Thyroid gland (tissue), 4 donors: ENCODE measurements at regions not wholly inside any gene's neighbourhood (a gene's known extent, or its start where the extent isn't known, plus 50 kb on each side); places are given as distances from the start of the nearest gene placed in this dataset.

ENCODE experiments used
- DNase-seq, 2 donors: peaks; one replicate each; pipeline ENCODE4 v3.0.0-alpha.2; 2019
- H3K27ac ChIP-seq, 3 donors: fragments of 200-600 bp; sonication (generic); 1 replicate in 2 of 3; 2 replicates in 1 of 3; pipeline ENCODE4 v1.5.1; 2016 to 2019; ENCODE audit warnings: mild to moderate bottlenecking in 1 of 3, moderate library complexity in 1 of 3
- H3K27me3 ChIP-seq: fragments of 200-600 bp; sonication (generic); one replicate; pipeline ENCODE4 v1.5.1; 2019
- H3K36me3 ChIP-seq, 2 donors: fragments of 200-600 bp; sonication (generic); one replicate each; pipeline ENCODE4 v1.5.1; 2016 to 2019
- H3K4me1 ChIP-seq, 2 donors: fragments of 200-600 bp; sonication (generic); one replicate each; pipeline ENCODE4 v1.5.1; 2017 to 2019
- H3K4me3 ChIP-seq, 3 donors: fragments of 200-600 bp; sonication (generic); replicated peaks in 1 of 3; 1 replicate in 2 of 3; 2 replicates in 1 of 3; pipeline ENCODE4 v1.5.1; 2016; ENCODE audit warnings: mild to moderate bottlenecking in 1 of 3
- H3K9me3 ChIP-seq: fragments of 200-600 bp; sonication (generic); one replicate; pipeline ENCODE4 v1.5.1; 2017
- CTCF ChIP-seq, 6 experiments: fragments of 200-600 bp in 3 of 6; fragments of 450-650 bp in 3 of 6; sonication (generic) in 3 of 6; IDR thresholded peaks; one replicate each; pipeline ENCODE4 v1.5.1; 2016 to 2019; ENCODE audit warnings: antibody characterized with exemption in 6 of 6, mild to moderate bottlenecking in 2 of 6, inconsistent platforms in 1 of 6, moderate library complexity in 1 of 6
- POLR2A ChIP-seq, 2 donors: fragments of 450-650 bp; IDR thresholded peaks; one replicate each; pipeline ENCODE4 v1.6.1; 2017; ENCODE audit warnings: antibody characterized with exemption in 2 of 2, mild to moderate bottlenecking in 2 of 2, moderate library complexity in 1 of 2
- WGBS, 2 donors: methylation state at CpG; one replicate each; pipeline ENCODE4 v1.1.5; 2017; 5-methylcytosine and 5-hydroxymethylcytosine counted together
- intact Hi-C: fragments of 100-400 bp; cut with DNase I; formaldehyde crosslinking; loops from one replicate; pipeline ENCODE4 v1.15.1; 2023

DNA sequence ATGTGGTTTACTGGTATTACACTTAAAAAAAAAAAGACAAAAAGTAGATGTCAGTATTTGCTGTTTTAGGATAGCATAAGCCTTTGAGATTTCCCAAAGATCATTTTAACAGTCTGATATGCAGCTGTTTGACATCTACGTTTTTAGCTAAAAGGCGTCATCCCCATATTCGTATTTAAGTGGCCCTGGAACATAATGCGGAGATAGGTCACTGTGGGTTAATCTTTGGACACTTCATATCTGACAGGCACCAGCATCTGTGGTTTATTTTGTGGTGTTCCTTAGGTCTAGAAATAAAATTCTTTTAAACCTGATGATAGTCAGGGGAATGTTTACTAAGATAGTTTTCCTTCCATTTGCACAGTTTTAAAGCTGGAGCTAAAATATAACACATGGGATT is 313.7 kb downstream of the SOX4 start:
- intact Hi-C loops: no loop called here
- H3K9me3 ChIP-seq: no peaks in the 10 kb centered on the region
- 94 to 96% methylated on average over 4 of the region's 4 CpGs for WGBS, 2 donors
- TF ChIP-seq CTCF (IDR thresholded peaks at IDR 0.05): no peak
- TF ChIP-seq POLR2A (IDR thresholded peaks at IDR 0.05): no peak
- H3K27me3 ChIP-seq: no peaks in the 10 kb centered on the region
- no peak overlapping the region for H3K4me3 ChIP-seq
- peaks cover 0 to 3% of the 10 kb centered on the region in 2 donors for H3K4me1 ChIP-seq
- H3K36me3 ChIP-seq: no peaks in the 10 kb centered on the region
- no peak for DNase-seq
- no peak overlapping the region for H3K27ac ChIP-seq

GRCh38 chr6:21908161-21908848 is 314.8 kb downstream of the SOX4 start:
- H3K27ac ChIP-seq: no peak overlapping the region
- 88 to 90% methylated on average over 5 of the region's 5 CpGs for WGBS, 2 donors
- H3K4me1 ChIP-seq: peaks cover 5 to 9% of the 10 kb centered on the region in 2 donors
- no peak overlapping the region for H3K4me3 ChIP-seq
- intact Hi-C loops: no loop called here
- TF ChIP-seq POLR2A (IDR thresholded peaks at IDR 0.05) (no peak), CTCF (IDR thresholded peaks at IDR 0.05) (no peak)
- no peak for DNase-seq
- H3K36me3 ChIP-seq: no peaks in the 10 kb centered on the region
- H3K9me3 ChIP-seq: no peaks in the 10 kb centered on the region
- no peaks in the 10 kb centered on the region for H3K27me3 ChIP-seq

- Histone ChIP-seq H3K4me1 (peaks cover 8 to 9% of the 10 kb centered on the region in 2 donors), H3K27ac (no peak overlapping the region), H3K9me3 (no peaks in the 10 kb centered on the region), H3K27me3 (no peaks in the 10 kb centered on the region), H3K36me3 (no peaks in the 10 kb centered on the region), H3K4me3 (no peak overlapping the region)
- DNase-seq: no peak
- TF ChIP-seq POLR2A (IDR thresholded peaks at IDR 0.05) (no peak), CTCF (IDR thresholded peaks at IDR 0.05) (no peak)
- 90 to 96% methylated on average over 4 of the region's 4 CpGs for WGBS, 2 donors
- intact Hi-C loops: no loop called here
These were observed 315.8 kb downstream of the SOX4 start for GRCh38 chr6:21909321-21909720.

GRCh38 chr6:21911208-21911607 is 317.7 kb downstream of the SOX4 start:
- no peak overlapping the region for H3K27ac ChIP-seq
- intact Hi-C loops: no loop called here
- H3K27me3 ChIP-seq: no peaks in the 10 kb centered on the region
- DNase-seq: no peak
- H3K36me3 ChIP-seq: no peaks in the 10 kb centered on the region
- H3K4me3 ChIP-seq: no peak overlapping the region
- no peak for TF ChIP-seq CTCF (IDR thresholded peaks at IDR 0.05)
- no peak for TF ChIP-seq POLR2A (IDR thresholded peaks at IDR 0.05)
- WGBS, 2 donors: 93 to 96% methylated on average over 1 of the region's 1 CpG
- no peaks in the 10 kb centered on the region for H3K9me3 ChIP-seq
- H3K4me1 ChIP-seq: peaks cover 9 to 15% of the 10 kb centered on the region in 2 donors

GRCh38 chr6:21912151-21912832 is 318.7 kb downstream of the SOX4 start:
- TF ChIP-seq CTCF (IDR thresholded peaks at IDR 0.05) (no peak), POLR2A (IDR thresholded peaks at IDR 0.05) (no peak)
- 46 to 57% methylated on average over 5 of the region's 5 CpGs for WGBS, 2 donors
- no peak overlapping the region for H3K27ac ChIP-seq
- no peaks in the 10 kb centered on the region for H3K9me3 ChIP-seq
- no peak for DNase-seq
- intact Hi-C loops: no loop called here
- H3K4me1 ChIP-seq: peaks cover 9 to 16% of the 10 kb centered on the region in 2 donors
- H3K4me3 ChIP-seq: no peak overlapping the region
- no peaks in the 10 kb centered on the region for H3K27me3 ChIP-seq
- H3K36me3 ChIP-seq: no peaks in the 10 kb centered on the region
